Lung microvascular endothelial cell (primary cell): ENCODE measurements at regions not wholly inside any gene's neighbourhood (a gene's known extent, or its start where the extent isn't known, plus 50 kb on each side); places are given as distances from the start of the nearest gene placed in this dataset.
"Not testable (repeated sequence)": the region's sequence is repeated elsewhere in the genome, so short reads cannot be mapped to it uniquely, and the experiment has no call there.

Source experiments
- DNase-seq, 2 donors: peaks; one replicate each; pipeline versions ENCODE4 v3.0.0 to v3.0.0-alpha.2; 2010; ENCODE audit warnings: low read depth in 2 of 2

GRCh38 chr1:227508431-227508830 is 54.9 kb upstream of the ZNF678 start:
- no peak for DNase-seq

- DNase-seq = not testable (repeated sequence)
These were observed 56.6 kb upstream of the ZNF678 start for GRCh38 chr1:227506490-227507393.

- not testable (repeated sequence) for DNase-seq
These were observed 67.3 kb upstream of the ZNF678 start for GRCh38 chr1:227496045-227496444.

GRCh38 chr1:227493863-227494551 is 69.3 kb upstream of the ZNF678 start:
- DNase-seq = not testable (repeated sequence)

- DNase-seq = no peak
These were observed 72.9 kb upstream of the ZNF678 start for GRCh38 chr1:227490478-227490877.

GRCh38 chr1:227490001-227490400 is 73.4 kb upstream of the ZNF678 start:
- no peak for DNase-seq

- no peak for DNase-seq
These were observed 73.8 kb upstream of the ZNF678 start for GRCh38 chr1:227489572-227489971.

GRCh38 chr1:227487606-227488005 is 75.8 kb upstream of the ZNF678 start:
- DNase-seq = no peak

GRCh38 chr1:227486559-227486958 is 76.8 kb upstream of the ZNF678 start:
- no peak for DNase-seq

GRCh38 chr1:227482023-227482299 is 81.4 kb upstream of the ZNF678 start:
- DNase-seq = no peak

- not testable (repeated sequence) for DNase-seq
These were observed 89.3 kb upstream of the ZNF678 start for GRCh38 chr1:227474072-227474471.

GRCh38 chr1:227472772-227473171 is 90.6 kb upstream of the ZNF678 start:
- no peak for DNase-seq

GRCh38 chr1:227470688-227471087 is 92.7 kb upstream of the ZNF678 start:
- no peak for DNase-seq

GRCh38 chr1:227469708-227470107 is 93.6 kb upstream of the ZNF678 start:
- peak in 1 of 2 donors; percentile 28 for DNase-seq

GRCh38 chr1:227466039-227466645 is 97.2 kb upstream of the ZNF678 start:
- DNase-seq = no peak

GRCh38 chr1:227465256-227465655 is 98.1 kb upstream of the ZNF678 start:
- DNase-seq = no peak

- no peak for DNase-seq
These were observed 103.4 kb upstream of the ZNF678 start for GRCh38 chr1:227459977-227460376.

GRCh38 chr1:227459326-227459841 is 104.0 kb upstream of the ZNF678 start:
- no peak for DNase-seq

GRCh38 chr1:227454686-227455085 is 108.7 kb upstream of the ZNF678 start:
- DNase-seq = no peak

GRCh38 chr1:227453631-227454355 is 109.6 kb upstream of the ZNF678 start:
- DNase-seq = no peak

GRCh38 chr1:227451954-227452353 is 111.4 kb upstream of the ZNF678 start:
- no peak for DNase-seq

- no peak for DNase-seq
These were observed 112.3 kb upstream of the ZNF678 start for GRCh38 chr1:227451057-227451456.
